GM21825 (cell line): ENCODE measurements at regions not wholly inside any gene's neighbourhood (a gene's known extent, or its start where the extent isn't known, plus 50 kb on each side); places are given as distances from the start of the nearest gene placed in this dataset.

Experiments
- ATAC-seq: cut with Tn5 transposase; IDR thresholded peaks from one replicate; pipeline ENCODE4 v1.9.1; 2021; ENCODE audit warnings: mild to moderate bottlenecking, moderate library complexity; ENCODE audit not compliant: unreplicated experiment

DNA sequence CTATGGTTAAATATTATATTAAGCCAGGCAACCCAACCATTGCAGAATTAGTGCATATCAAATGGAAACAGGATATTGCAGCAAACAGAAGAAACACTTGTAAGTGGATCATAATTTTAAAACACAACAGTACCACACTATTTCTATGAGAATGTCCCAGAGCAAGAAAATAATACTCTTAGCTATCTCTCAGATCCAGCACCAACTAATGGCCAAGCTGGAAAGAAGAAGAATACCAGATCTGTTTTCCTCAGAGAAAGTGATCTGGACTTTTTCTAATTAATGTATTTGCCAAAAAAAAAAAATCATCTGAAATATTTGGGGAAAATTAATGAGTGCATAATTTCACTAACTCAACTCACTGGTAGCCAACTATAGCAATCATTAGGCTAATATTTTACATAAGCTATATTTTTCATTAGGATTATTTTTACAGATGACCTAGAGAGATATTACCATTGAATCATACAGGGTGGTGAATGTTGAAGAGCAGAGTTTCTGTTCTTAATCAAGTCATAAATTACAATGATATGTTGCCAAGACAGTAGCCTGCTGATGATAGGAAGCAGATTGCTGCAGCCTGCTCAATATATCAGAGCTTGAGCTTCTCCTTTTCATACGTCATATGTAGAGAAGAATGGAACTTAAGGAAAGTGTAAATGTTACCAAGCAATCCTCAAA, 995.4 kb upstream of the LRRN3 start:
- ATAC-seq = no peak

DNA sequence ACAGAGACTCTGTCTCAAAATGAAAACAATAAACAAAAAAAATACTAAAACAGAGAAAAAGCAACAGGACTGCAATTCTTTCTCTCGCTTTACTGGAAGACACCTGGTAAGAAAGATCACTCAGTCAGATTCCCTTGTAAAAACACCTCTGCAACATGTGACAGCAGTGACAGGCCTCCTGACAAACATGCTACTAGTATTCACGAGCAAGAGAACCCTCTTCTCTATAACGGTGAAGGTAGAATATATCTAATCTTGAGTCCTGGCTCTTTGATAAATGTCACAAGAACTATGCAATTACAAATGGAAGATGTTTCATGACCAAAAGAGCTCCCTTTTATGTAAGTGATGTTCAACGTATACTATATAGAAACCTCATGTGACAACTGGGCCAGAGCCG, 986.7 kb upstream of the LRRN3 start:
- ATAC-seq = no peak

- no peak for ATAC-seq
Measured at GRCh38 chr7:110105307-110105706, 985.6 kb upstream of the LRRN3 start.

GRCh38 chr7:110105840-110106239, 985.1 kb upstream of the LRRN3 start:
- no peak for ATAC-seq

DNA sequence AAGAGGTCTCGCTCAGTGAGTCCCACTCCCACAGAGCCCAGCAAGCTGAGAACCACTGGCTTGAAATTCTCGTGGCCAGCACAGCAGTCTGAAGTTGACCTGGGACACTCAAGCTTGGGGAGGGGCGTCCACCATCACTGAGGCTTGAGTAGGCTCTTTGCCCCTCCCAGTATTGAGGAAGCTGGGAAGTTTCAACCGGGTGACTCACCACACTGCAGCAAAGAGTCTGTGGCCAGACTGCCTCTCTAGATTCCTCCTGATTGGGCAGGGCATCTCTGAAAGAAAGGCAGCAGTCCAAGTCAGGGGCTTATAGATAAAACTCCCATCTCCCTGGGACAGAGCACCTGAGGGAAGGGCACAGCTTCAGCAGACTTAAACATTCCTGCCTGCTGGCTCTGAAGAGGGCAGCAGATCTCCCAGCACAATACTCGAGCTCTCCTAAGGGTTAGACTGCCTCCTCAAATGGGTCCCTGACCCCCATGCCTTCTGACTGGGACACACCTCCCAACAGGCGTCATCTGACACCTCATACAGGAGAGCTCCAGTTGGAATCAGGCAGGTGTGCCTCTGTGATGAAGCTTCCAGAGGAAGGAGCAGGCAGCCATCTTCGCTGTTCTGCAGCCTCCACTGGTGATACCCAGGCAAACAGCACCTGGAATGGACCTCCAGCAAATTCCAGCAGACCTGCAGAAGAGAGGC, 970.9 kb upstream of the LRRN3 start:
- ATAC-seq = no peak

DNA sequence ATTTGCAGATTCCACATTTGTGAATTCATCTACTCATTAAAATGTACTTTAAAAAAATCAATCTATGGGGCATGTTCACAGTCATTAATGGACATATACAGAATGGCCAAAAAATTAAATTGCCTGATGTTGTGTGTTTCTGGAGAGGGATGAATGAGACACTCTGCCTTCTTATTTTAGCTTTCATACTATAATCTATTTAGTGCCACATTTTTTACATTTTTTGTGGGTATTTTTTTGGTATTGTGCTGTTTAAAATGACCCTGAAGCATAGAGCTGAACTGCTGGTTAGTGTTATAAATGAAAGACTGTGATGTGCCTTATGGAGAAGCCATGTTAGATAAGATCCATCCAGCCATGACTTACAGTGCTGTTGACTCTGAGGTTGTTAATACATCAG, 961.8 kb upstream of the LRRN3 start:
- ATAC-seq = no peak

DNA sequence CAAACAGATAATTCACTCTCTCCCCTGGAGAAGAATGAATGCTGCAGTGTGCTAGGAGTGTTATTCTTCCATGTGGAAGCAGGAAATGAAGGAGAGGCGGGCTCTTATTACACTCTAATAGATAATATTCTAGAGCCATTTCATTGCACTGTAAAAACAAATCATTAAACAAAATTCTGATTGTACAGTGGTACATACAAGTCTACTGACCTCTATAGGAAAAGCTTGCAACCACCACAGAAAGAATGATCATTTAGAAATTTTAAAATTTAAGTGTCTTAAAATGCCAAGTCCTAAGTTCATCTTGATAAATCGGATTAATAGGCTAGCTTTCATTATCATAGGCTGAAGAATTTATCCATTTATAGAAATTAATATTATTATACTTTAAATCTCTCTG, 960.3 kb upstream of the LRRN3 start:
- ATAC-seq = no peak

GRCh38 chr7:110131344-110131743, 959.6 kb upstream of the LRRN3 start:
- no peak for ATAC-seq

DNA sequence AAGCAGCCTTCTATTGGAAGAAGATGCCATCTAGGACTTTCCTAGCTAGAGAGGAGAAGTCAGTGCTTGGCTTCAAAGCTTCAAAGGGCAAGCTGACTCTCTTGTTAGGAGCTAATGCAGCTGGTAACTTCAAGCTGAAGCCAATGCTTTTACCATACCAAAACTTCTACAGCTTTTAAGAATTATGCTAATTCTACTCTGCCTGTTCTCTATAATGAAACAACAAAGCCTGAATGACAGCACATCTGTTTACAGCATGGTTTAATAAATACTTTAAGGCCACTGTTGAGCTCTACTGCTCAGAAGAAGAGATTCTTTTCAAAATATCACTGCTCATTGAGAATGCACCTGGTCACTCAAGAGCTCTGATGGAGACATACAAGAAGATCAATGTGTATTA, 951.9 kb upstream of the LRRN3 start:
- ATAC-seq = no peak

DNA sequence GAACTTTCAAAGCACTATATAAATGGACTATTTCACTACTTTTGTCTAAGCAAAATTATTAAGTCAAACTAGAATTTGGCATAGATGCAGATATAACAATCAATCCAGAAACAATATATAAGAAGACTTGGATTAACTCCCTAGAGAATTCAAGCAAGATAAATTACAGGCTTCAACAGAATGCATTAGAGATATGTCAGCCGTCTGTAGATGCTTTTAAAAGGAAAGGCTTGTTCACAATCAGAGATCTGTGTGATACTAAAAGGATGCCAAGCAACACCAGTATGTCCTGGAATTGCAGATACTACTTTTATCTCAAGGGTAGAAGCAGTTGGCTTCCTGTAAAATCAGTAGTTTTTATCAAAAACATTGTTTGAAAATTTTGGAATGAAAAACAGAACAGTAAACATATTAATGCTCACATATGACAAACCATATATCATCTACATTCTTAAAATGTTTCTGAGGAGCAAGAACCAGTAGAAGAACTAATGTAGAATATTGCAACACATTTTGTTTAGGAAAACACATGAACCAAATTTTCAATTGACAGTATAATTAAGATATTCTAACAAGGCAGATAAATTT, 947.9 kb upstream of the LRRN3 start:
- no peak for ATAC-seq

- no peak for ATAC-seq
Measured at GRCh38 chr7:110144599-110144998, 946.3 kb upstream of the LRRN3 start.

- ATAC-seq = no peak
Measured at GRCh38 chr7:110148054-110148453, 942.9 kb upstream of the LRRN3 start.

GRCh38 chr7:110153222-110153621, 937.7 kb upstream of the LRRN3 start:
- no peak for ATAC-seq

- ATAC-seq = no peak
Measured at GRCh38 chr7:110156511-110156910, 934.4 kb upstream of the LRRN3 start.

DNA sequence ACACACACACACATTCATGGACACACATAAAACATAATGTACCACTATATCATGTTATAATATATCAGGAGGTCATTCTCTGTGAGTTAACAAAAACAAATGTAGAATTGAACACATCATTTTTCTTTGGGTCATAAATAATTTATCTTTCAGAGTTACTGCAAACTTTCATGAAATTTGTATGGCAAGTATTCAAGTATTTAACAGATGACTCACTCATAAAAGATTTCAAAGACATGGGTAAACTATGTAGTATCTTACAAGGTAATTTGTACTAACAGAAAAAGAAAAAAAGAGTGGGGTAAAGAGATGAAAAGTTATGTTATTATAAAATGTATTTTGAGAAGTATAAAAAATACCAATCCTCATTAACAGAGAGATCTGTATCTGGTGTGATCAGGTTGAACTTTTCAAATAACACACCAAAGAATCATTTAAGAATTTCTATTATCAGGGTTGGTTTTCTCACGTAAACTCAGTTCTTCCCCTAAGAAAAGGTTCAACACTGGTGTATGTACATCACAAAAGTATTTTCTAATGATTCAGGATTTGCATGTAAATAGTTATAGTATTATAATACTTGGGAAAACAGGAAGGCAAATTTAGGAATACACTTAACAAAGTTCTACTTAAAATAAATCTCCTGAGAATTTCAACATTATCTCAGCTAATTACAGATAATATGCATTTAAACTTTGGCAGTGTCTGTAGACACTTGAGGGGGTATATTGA, 933.1 kb upstream of the LRRN3 start:
- no peak for ATAC-seq

DNA sequence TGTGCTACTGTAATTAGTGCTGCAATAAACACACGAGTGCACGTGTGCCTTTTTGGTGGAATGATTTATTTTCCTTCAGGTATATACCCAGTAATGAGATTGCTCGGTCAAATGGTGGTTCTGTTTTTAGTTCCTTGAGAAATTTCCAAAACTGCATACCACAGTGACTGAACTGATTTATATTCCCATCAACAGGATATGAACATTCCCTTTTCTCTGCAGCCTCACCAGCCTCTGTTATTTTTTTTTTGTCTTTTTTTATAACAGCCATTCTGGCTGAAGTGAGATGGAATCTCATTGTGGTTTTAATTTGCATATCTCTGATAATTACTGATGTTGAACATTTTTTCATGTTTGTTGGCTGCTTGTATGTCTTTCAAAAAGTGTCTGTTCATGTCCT, 922.9 kb upstream of the LRRN3 start:
- ATAC-seq = no peak

GRCh38 chr7:110170841-110171240, 920.1 kb upstream of the LRRN3 start:
- no peak for ATAC-seq

GRCh38 chr7:110177463-110177862, 913.5 kb upstream of the LRRN3 start:
- no peak for ATAC-seq

- ATAC-seq = no peak
Measured at GRCh38 chr7:110179037-110179436, 911.9 kb upstream of the LRRN3 start.

DNA sequence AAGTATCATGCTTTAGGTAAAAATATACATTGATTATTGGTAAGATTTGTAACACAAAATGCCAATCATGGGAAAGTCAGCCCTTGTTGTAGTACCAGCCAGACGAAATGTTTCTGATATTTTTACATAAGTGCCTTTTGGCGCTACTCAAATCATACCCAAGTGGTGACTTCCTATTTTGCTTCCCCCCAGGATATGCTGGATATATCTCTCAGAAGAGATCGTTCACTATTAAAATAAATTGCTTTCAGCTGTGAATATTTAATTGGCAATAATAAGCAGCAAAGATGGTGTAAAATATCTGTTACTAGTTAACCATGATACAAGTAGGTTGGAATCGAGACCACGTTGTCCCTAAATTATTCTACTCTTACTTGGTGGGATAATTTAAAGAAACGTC, 909.2 kb upstream of the LRRN3 start:
- no peak for ATAC-seq

DNA sequence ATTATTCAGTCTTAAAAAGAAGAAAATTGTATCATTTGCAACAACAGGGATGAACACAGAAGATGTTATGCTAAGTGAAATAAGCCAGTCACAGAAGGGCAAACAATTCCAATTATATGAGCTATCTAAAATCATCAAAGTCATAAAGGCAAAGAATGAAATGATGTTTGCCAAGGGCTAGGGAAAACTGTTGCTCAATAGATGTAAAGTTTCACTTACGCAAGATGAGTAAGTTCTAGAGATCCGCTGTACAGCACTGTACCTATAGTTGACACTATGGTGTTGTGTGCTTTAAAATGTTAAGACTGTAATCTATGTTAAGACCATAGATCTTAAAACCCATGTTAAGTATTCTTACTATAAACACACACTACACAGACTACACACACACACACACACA, 904.6 kb upstream of the LRRN3 start:
- no peak for ATAC-seq
